HG03342 (cell line): ENCODE measurements at regions not wholly inside any gene's neighbourhood (a gene's known extent, or its start where the extent isn't known, plus 50 kb on each side); places are given as distances from the start of the nearest gene placed in this dataset.
"Not testable (repeated sequence)": the region's sequence is repeated elsewhere in the genome, so short reads cannot be mapped to it uniquely, and the experiment has no call there.

Experiments used
- ATAC-seq: cut with Tn5 transposase; IDR thresholded peaks from one replicate; pipeline ENCODE4 v1.9.1; 2021; ENCODE audit warnings: mild to moderate bottlenecking, moderate library complexity; ENCODE audit not compliant: unreplicated experiment

DNA sequence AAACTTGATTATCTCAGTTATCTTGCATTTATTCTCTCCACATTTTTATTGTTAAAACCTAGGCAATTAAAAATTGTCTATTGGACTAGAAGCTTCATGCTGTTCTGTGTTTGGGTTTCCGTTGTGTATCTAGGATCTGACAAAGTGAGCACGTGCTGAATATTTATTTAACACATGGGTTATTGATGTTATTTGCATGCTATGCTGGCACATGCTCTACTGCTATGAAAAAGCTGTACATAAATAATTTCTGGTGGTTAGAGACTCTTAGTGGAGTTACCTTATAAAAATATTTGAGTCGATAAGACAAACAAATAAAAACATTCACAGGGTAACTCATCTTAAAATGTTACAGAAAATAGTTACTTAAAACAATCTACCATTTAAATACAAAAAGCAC is 1769.7 kb downstream of the MRPL39 start:
- ATAC-seq = no peak

DNA sequence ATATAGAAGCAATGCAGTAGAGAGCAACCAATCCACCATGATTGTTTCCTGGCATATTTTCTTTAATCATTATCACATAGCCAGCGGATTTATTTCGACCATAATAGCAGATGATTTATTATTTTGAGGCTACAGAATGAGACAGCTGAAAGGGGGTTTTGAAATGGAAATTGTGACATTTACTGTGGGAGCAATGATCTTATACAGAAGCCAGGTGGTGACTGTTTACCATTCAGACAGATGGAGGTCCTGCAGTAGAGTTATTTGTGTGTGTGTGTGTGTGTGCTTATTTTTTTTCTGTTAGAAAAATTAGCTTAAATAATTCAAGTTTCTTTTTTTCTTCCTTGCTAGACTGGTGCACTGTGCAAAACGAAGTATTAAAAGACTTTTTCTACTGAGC is 1784.5 kb downstream of the MRPL39 start:
- no peak for ATAC-seq

DNA sequence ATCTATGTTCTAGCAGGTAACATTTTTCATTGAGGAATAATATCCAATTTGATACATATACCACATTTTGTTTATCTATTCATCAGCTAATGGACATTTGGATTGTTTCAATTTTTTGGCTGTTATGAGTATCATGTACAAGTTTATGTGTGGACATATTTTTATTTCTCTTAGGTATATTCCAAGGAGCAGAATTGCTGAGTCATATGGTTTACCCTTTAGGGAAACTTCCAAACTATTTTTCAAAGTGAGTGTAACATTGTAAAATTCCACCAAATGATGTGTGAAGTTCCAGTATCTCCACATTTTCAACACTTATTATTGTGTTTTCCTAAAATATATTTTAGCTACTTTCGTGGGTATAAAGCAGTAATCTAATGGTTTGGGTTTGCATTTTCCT is 1789.9 kb downstream of the MRPL39 start:
- no peak for ATAC-seq

DNA sequence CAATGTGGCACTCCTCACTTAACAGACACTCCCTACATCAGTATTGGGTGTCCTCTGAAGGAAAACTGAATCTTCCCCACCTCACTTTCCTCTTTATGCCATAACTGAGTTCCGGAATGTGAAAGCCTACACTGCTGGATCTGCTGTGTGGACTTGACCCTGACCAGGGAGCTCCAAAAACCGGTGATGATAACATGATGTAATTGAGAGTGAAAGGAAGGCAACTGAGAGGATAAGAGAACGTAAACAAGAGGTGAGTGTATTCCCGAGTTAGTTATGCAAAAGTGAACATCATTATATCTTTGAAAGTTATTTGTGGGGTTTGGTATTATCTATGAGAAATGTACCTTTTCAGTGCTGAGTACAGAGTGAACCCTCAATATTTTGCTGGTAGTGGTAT is 1794.8 kb downstream of the MRPL39 start:
- no peak for ATAC-seq

DNA sequence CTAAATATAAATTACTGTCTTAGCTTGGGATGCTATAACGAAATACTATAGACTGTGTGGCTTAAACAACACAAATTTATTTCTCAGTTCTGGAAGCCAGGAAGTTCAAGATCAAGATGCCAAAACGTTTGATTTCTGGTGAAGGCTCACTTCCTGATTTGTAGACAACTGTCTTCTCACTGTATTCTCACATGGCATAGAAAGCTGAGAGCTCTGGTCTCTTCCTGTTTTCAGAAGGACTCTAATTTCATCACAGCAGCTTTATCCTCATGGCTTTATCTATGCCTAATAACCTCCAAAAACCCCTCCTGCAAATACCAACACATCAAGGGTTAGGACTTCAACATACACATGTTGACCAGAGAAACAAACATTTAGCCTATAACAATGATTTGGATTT is 1795.5 kb downstream of the MRPL39 start:
- ATAC-seq = no peak

DNA sequence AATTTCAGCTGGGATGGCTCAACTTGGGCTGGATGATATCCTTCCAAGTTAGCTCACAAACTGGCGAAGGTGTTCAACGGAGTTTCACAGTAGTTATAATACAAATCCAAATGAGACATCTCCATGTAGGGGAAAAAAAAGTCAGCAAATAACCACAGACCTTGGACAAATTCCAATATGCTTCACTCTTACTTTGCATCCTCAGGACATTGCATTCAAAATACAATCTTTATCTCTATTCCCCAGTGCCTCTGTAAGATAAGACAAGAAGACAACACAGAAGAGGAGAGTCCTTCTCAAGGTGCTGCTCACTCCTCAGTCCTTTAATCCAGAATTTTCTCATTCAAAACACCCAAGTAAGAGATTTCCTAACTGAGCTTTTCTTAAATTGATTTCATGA is 1797.7 kb downstream of the MRPL39 start:
- ATAC-seq = no peak

DNA sequence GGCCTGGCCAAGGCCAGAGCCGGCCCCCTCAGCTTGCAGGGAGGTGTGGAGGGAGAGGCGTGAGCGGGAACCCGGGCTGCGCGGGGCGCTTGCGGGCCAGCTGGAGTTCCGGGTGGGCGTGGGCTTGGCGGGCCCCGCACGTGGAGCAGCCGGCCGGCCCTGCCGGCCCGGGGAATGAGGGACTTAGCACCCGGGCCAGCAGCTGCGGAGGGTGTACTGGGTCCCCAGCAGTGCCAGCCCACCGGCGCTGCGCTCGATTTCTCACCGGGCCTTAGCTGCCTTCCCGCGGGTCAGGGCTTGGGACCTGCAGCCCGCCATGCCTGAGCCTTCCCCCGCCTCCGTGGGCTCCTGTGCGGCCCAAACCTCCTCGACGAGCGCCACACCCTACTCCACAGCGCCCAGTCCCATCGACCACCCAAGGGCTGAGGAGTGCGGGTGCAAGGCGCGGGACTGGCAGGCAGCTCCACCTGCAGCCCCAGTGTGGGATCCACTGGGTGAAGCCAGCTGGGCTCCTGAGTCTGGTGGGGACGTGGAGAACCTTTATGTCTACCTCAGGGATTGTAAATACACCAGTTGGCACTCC is 1800.2 kb downstream of the MRPL39 start:
- not testable (repeated sequence) for ATAC-seq

DNA sequence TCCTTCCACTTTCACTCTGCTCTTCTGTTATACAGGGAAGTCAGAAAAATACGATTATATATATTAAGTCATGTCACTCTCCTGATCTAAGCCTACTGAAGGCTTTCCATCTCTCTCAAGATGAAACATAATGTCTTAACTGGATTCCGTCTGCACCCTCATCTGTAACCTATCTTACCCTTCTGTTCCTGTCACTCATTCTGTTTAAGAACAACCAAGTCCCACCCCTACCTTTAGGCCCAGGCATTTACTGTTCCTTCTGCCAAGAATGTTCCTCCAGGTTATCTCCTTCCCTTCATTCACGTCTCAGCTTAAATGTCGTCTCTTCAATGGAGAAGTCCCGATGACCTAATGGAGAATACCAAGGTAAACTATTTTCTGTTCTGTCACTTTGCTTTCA is 1802.4 kb downstream of the MRPL39 start:
- ATAC-seq = no peak

DNA sequence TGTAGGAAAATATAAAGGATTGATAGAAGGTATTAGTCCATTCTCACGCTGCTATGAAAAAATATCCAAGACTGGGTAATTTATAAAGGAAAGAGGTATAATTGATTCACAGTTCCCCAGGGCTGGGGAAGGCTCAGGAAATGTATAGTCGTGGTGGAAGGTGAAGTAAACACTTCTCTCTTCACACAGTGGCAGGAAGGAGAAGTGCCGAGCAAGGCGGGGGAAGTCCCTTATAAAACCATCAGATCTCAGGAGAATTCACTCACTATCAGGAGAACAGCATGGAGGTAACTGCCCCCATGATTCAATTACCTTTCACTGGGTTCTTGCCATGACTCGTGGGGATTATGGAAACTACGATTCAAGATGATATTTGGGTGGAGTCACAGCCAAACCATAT is 1806.0 kb downstream of the MRPL39 start:
- ATAC-seq = no peak

DNA sequence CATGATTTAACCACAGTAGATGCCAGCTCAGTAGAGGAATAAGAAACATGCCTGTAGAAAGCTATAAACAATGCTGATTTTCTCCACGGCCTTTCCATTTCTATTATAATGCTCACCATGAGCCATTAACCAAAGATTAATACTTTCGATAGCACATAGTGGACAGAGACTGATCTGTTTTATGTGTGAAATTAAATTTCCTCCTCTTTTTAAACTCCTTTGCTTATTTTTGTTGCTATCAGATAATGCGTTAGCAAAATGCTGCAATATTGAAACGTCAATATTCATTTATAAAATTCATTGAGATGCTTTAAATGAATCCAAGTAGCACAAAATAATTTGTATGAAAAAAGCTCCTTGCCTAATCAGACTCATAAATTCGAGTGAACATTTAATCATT is 1807.9 kb downstream of the MRPL39 start:
- ATAC-seq = no peak

DNA sequence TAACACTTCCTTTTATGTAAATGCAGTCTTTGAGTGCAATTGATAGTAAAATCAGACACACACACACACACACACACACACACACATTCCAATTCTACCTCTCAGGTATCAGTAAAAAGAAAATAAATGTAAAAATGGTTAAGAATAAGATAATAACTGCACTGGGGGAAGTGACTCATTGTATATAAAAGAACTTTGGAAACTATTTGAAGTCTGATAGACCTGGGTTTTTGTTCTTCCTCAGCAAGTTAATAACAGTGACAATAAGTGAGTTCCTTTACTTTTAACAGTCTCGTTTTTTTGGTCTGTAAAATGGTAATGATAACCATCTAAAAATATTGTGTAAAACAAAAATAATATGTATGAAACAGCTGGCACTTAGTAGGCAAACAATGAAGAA is 1815.0 kb downstream of the MRPL39 start:
- ATAC-seq = no peak

DNA sequence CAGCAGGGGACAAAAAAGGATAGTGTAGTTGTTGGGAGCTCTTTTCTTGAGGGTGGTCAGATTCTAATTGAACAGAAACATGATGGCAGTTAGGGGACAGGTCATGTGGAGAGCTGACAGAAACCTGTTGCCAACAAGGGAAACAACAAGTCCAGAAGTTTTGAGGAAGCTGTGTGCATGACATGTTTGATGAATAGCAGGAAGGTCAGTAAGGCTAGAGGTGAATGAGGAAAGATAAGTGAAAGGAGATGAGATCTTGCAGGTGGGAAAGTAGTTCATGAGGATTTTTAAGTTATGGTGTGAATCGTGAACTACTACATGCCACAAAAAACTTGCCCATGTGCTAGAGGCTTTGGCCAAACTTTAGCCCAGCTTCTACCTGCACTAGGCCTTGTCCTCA is 1817.4 kb downstream of the MRPL39 start:
- ATAC-seq = no peak

DNA sequence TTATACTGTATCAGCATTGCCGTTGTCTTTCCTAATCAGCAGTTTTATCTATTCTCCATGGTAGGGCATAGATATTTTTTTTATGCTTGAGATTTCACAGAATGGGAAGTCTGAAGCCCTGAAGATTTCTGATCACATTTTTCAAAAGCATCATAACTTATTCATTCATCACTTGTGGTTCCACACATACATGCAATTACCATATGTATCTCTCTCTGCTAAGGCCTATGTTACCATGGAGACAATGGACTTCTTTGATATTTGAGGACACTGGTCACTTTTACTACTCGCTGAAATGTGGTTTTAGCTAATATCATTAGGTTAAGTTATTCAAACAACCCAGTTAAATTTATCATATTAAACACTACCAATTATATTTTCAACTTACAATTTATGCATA is 1827.0 kb downstream of the MRPL39 start:
- no peak for ATAC-seq

DNA sequence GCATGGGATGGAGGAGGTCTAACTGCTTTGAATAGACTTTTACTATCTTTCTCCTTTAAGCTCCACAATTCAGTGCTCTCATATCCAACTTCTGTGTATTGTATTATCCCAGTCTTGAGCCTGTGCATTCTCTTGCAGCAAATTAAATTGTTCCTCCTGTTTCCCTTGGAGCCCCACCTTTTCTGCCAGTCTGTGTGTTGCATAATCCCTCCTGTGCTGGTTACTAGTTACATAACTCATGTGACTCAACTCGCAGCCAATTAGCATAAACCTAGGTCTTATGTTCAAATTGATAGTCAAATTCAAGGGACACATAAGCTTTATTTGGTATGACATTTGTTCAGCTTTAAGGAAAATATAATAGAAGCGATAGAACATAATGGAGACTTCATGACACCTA is 1863.5 kb downstream of the MRPL39 start:
- ATAC-seq = no peak

DNA sequence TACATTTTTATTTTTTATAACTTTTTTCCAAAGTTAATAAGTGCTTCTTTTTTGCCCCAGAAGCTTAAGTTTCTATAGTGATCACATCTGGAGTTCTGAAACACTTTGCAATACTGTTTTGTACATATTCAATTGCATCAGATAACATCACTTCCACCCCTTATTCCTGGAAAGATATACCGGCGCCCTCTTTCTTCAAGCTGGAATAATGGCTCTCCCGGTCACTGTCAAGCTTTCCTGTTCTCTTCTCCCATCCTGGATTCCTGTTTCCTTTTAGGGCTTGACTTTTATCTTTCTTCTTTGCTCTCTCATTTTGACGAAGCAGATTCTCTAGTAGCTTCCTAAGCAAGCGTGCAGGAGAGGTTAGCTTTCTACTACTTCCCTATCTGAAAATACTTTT is 1866.8 kb downstream of the MRPL39 start:
- no peak for ATAC-seq

DNA sequence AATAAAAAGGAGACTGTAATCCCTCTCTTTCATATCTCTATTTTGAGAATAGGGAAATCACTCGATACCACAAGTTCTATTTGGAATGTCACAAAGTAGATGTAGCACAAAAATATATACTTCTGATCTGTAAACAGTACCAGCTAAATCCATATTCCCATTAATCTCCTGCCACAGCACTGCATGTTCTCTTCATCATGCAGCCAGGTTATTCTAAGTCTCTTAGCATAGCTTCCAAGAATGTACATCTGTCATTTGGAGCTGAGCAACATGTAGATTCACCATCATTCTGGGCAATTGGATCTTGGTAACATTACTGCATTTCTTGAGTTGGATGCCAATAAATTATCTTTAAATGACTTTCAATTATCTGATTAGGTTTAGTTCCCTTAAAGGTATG is 1874.5 kb downstream of the MRPL39 start:
- no peak for ATAC-seq

DNA sequence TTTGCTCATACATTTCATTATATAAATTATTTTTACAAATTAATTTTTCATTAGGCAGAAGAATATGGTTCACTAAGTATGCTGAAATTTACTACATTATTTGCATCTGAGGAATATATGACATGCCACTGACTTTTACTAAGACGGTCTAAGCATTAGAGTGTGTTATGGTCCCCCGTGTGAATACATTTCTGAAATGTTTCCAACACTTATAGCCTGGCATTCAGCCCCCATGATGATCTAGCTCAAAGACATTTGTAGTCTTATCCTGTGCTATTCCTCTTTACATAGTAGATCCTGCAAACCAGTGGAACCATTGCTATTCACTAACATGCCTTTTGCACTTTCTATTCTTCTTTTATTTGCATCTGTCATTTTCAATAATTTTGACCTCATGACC is 1878.0 kb downstream of the MRPL39 start:
- no peak for ATAC-seq

DNA sequence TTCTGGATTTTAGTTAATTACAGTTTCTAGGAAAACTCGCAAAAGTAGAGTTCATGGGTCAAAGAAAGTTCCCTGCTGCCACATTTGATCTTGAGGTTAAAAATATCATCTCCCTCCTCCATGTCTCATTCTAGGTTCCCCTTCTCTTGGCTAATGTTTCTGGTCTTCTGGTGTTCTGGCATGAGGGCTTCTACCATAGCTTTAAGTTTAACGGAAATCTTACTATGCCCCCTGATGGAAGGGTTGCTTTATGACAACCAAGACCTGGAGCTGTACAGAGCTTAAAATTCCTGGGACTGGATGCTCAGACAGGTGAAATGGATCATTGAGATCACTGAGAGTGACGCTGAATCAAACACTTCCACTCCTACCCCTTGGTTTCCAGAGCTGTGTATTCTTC is 1881.7 kb downstream of the MRPL39 start:
- no peak for ATAC-seq

DNA sequence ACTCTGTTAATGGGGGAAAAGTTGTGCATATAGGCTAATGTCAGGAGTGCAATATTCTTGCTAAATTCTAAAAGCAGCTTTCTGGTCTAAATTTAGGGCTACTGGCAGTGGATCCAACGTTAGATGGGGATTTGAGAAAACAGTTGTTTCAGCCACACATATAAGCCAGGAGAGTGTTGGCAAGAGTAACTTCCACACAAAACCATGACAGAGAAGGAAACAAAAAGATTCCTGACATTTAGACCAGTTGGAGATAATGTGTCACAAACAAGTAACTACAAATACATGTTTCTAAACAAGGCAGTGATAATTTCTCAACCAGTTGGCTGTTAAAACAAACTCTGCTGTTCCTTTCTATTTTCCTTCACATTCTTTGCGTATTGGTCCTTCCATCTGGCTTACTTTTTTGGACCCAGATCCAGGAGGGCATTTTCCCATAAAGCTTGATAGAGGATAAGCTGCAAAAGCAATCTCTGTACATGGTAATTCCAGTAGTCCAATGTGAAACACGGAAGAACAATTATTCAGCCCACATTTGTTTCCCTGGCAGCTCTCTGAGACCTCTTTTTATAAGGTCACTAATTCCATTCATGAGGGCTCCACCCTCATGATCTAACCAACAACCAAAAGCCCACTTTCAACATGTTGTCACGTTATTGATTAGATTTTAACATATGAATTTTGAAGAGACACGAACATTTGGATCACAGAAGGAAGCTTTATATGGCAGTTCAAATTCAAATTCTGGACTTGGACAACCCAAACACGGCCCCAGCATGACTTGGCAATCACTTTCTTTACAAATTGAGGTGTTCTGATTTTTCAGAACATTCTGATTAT is 1888.6 kb downstream of the MRPL39 start:
- ATAC-seq = no peak

DNA sequence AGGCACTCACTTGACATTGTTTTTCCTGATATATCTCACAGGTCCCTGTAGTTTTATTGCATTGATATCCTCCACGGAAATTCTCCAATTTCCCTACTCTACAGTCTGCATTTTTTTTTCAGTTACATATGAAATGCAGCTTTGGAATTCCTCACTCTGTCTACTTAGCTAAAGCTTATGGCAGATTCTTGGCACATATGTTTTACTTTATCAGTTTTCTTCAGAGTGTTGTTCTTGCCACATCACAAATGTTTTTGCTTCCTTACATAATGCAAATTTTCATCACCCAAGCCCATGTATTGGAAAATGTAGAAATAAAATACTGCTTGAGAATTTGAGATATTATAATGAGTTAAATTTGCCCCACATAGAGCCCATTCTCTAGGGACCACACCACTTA is 1895.1 kb downstream of the MRPL39 start:
- ATAC-seq = no peak

DNA sequence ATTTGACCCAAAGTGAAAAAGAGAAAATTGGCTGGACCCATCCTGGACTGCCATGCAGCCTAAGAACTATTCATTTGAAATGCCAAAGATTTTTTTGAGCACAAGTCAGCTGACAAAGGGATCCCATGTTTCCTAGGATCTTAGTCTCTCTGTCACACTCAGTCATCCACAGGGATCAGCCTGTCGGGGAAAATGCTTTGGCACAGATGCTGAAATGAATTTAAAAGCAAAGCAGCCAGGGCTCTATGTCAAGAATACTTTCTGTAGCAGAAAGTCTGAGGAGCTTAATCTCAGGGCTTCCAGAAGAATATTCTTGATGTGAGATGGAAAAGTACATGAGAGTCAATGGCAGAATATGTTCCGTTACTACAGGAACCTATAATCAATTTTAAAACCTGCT is 1900.8 kb downstream of the MRPL39 start:
- no peak for ATAC-seq

DNA sequence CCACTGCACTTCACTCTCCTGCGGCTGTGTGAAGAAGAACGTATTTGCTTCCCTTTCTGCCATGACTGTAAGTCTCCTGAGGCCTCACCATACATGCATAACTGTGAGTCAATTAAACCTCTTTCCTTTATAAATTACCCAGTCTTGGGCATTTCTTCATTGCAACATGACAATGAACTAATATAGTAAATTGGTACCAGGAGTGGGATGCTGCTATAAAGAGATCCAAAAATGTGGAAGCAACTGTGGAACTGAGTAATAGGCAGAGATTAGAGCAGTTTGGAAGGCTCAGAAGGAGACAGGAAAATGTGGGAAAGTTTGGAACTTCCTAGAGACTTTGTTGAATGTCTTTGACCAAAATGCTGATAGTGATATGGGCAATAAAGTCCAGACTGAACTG is 1907.9 kb downstream of the MRPL39 start:
- no peak for ATAC-seq

DNA sequence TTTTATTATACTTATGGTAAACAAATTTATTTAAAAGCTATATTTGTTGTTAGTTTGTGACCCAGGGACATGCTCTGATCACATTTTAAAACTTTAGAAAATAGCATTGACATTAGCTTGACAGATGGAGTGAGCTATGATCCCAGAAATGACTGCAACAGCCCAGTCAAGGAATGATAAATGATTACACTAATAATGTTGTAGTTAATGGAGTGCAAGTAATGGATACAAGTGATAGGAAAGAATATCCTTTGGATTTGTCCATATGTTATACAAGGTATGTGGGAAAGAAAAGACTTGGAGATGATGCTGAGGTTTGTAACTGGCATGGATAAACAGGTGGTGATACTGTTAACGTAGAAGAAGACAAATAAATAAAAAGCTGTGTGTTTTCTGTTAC is 1908.7 kb downstream of the MRPL39 start:
- no peak for ATAC-seq
